ENCODE measurements at regions not wholly inside any gene's neighbourhood (a gene's known extent, or its start where the extent isn't known, plus 50 kb on each side); places are given as distances from the start of the nearest gene placed in this dataset.

- no peak for TF ChIP-seq EP300 (IDR thresholded peaks at IDR 0.05)
- TF ChIP-seq CTCF (IDR thresholded peaks at IDR 0.05): no peak
- no peak for TF ChIP-seq POLR2AphosphoS5 (IDR thresholded peaks at IDR 0.05)
These were observed 379.2 kb upstream of the CELF4 start for GRCh38 chr18:37944700-37945270.
